Endodermal cell (in vitro differentiated cells): ENCODE measurements at regions not wholly inside any gene's neighbourhood (a gene's known extent, or its start where the extent isn't known, plus 50 kb on each side); places are given as distances from the start of the nearest gene placed in this dataset.
"Not testable (repeated sequence)": the region's sequence is repeated elsewhere in the genome, so short reads cannot be mapped to it uniquely, and the experiment has no call there.

Experiments
- DNase-seq: peaks from one replicate; pipeline ENCODE4 v3.0.0-alpha.2; 2017
- H3K27ac ChIP-seq: 2 replicates; pipeline ENCODE4 v1.5.1; 2013; ENCODE audit warnings: mild to moderate bottlenecking, low read depth, low read length, moderate library complexity
- H3K27me3 ChIP-seq: 2 replicates; pipeline ENCODE4 v1.6.1; 2013; ENCODE audit warnings: mild to moderate bottlenecking, low read length, moderate library complexity; ENCODE audit not compliant: insufficient read depth, control insufficient read depth, poor library complexity, severe bottlenecking
- H3K36me3 ChIP-seq: 2 replicates; pipeline ENCODE4 v1.7.0; 2013; ENCODE audit warnings: mild to moderate bottlenecking, low read length, moderate library complexity; ENCODE audit not compliant: control insufficient read depth, insufficient read depth
- H3K4me1 ChIP-seq: one replicate; pipeline ENCODE4 v1.7.0; 2013; ENCODE audit warnings: low read length; ENCODE audit not compliant: control insufficient read depth, insufficient read depth
- H3K4me3 ChIP-seq: 2 replicates; pipeline ENCODE4 v1.5.1; 2013; ENCODE audit warnings: mild to moderate bottlenecking, low read length, moderate library complexity
- H3K9ac ChIP-seq: 2 replicates; pipeline ENCODE4 v1.6.1; 2013; ENCODE audit warnings: mild to moderate bottlenecking, low read length, moderate library complexity; ENCODE audit not compliant: poor library complexity, severe bottlenecking; ENCODE audit errors: extremely low read depth
- H3K9me3 ChIP-seq: 2 replicates; pipeline ENCODE4 v1.6.1; 2013; ENCODE audit warnings: mild to moderate bottlenecking, low read length, moderate library complexity; ENCODE audit not compliant: control insufficient read depth
- H3K27ac Mint-ChIP-seq: 2 replicates; pipeline ENCODE4 v1.8.0; 2020; ENCODE audit warnings: mixed read lengths
- H3K27me3 Mint-ChIP-seq: 2 replicates; pipeline ENCODE4 v1.8.0; 2021; ENCODE audit warnings: mild to moderate bottlenecking, mixed read lengths; ENCODE audit not compliant: insufficient read depth
- H3K36me3 Mint-ChIP-seq: 2 replicates; pipeline ENCODE4 v1.8.0; 2020; ENCODE audit warnings: low read depth, mixed read lengths
- H3K4me1 Mint-ChIP-seq: 2 replicates; pipeline ENCODE4 v1.8.0; 2020; ENCODE audit warnings: mixed read lengths
- H3K4me3 Mint-ChIP-seq: 2 replicates; pipeline ENCODE4 v1.8.0; 2020; ENCODE audit warnings: mild to moderate bottlenecking, moderate library complexity, mixed read lengths
- H3K9me3 Mint-ChIP-seq: 2 replicates; pipeline ENCODE4 v1.8.0; 2020; ENCODE audit warnings: mild to moderate bottlenecking, mixed read lengths
- WGBS, 2 experiments: methylation state at CpG; one replicate each; pipeline versions ENCODE4 v1.1.5 to v1.1.7; 2013; ENCODE audit warnings: missing lambda C conversion rate in 2 of 2, mixed read lengths in 1 of 2; ENCODE audit not compliant: insufficient coverage in 1 of 2, insufficient read length in 1 of 2; 5-methylcytosine and 5-hydroxymethylcytosine counted together
- TF ChIP-seq, protein P1 (sequence below): fragments of 200-600 bp; sonication (generic); conservative IDR thresholded peaks from 2 replicates; pipeline ENCODE4 v1.5.0; 2021; ENCODE audit warnings: antibody characterized with exemption, mild to moderate bottlenecking

DNA sequence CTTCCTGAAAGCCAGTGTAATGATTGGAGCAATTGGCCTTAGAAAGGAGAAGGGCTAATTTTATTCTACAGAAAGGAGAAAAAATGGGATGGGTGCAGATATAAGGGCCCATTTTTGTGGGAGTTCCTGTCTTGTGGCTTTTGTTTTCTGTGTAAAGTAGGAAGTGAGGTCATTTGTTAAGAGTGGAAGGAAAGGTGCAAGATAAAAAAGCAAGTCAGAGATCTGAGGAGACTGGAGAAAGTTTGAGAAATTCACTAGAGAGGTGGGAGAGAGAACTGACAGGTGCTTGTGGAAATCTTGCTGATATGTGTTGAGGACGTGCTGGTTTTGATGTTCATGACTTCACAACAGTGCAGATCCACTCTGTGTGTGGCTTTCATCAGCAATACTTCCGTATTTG, 349.4 kb downstream of the DLEU7 start:
- no peaks in the 10 kb centered on the region for H3K4me1 ChIP-seq
- H3K36me3 ChIP-seq = no peaks in the 10 kb centered on the region
- Mint-ChIP-seq H3K9me3 (no peaks in the 10 kb centered on the region), H3K4me3 (no peak overlapping the region), H3K27me3 (no peaks in the 10 kb centered on the region), H3K27ac (no peak overlapping the region), H3K4me1 (no peaks in the 10 kb centered on the region), H3K36me3 (no peaks in the 10 kb centered on the region)
- H3K9ac ChIP-seq = no peak overlapping the region
- H3K27me3 ChIP-seq = no peaks in the 10 kb centered on the region
- no peak overlapping the region for H3K27ac ChIP-seq
- TF ChIP-seq, protein P1, sequence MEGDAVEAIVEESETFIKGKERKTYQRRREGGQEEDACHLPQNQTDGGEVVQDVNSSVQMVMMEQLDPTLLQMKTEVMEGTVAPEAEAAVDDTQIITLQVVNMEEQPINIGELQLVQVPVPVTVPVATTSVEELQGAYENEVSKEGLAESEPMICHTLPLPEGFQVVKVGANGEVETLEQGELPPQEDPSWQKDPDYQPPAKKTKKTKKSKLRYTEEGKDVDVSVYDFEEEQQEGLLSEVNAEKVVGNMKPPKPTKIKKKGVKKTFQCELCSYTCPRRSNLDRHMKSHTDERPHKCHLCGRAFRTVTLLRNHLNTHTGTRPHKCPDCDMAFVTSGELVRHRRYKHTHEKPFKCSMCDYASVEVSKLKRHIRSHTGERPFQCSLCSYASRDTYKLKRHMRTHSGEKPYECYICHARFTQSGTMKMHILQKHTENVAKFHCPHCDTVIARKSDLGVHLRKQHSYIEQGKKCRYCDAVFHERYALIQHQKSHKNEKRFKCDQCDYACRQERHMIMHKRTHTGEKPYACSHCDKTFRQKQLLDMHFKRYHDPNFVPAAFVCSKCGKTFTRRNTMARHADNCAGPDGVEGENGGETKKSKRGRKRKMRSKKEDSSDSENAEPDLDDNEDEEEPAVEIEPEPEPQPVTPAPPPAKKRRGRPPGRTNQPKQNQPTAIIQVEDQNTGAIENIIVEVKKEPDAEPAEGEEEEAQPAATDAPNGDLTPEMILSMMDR = no peak
- H3K4me3 ChIP-seq = no peak overlapping the region
- no peaks in the 10 kb centered on the region for H3K9me3 ChIP-seq
- WGBS, 2 experiments = 82 to 90% methylated on average over 1 to 2 of the region's 2 CpGs
- DNase-seq = no peak

DNA sequence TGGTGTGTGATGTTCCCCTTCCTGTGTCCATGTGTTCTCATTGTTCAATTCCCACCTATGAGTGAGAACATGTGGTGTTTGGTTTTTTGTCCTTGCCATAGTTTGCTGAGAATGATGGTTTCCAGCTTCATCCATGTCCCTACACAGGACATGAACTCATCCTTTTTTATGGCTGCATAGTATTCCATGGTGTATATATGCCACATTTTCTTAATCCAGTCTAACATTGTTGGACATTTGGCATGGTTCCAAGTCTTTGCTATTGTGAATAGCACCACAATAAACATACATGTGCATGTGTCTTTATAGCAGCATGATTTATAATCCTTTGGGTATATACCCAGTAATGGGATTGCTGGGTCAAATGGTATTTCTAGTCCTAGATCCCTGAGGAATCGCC, 340.3 kb downstream of the DLEU7 start:
- not testable (repeated sequence) for H3K27ac ChIP-seq, H3K36me3 Mint-ChIP-seq, H3K4me1 ChIP-seq, H3K27me3 Mint-ChIP-seq, H3K36me3 ChIP-seq, H3K27me3 ChIP-seq, H3K4me1 Mint-ChIP-seq, H3K9me3 ChIP-seq, H3K9ac ChIP-seq, DNase-seq, H3K4me3 ChIP-seq, H3K27ac Mint-ChIP-seq, H3K4me3 Mint-ChIP-seq
- no CpG with 5 or more reads among the region's 1 CpG for WGBS, 2 experiments
- peaks cover 13% of the 10 kb centered on the region for H3K9me3 Mint-ChIP-seq

DNA sequence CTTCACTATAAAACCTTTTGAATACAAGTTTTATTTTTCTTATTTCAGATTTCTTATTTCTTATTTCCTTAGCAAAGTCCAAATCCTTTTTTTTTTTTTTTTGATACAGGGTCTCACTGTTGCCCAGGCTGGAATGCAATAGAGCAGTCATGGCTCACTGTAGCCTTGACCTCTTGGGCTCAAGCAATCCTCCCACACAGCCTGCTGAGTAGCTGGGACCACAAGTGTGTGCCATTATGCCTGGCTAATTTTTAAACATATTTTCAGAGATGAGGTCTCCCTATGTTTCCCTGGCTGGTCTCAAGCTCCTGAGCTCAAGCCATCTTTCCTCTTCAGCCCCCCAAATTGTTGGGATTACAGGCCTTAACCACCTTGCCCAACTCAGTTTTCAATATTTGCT, 334.3 kb downstream of the DLEU7 start:
- peak overlapping the region; percentile 45 for H3K4me3 ChIP-seq
- TF ChIP-seq, protein P1 = no peak
- H3K27ac ChIP-seq = no peak overlapping the region
- DNase-seq = no peak
- Mint-ChIP-seq H3K4me3 (no peak overlapping the region), H3K27ac (no peak overlapping the region), H3K9me3 (peaks cover 22% of the 10 kb centered on the region), H3K27me3 (no peaks in the 10 kb centered on the region), H3K4me1 (no peaks in the 10 kb centered on the region), H3K36me3 (peaks cover 7% of the 10 kb centered on the region)
- H3K27me3 ChIP-seq = no peaks in the 10 kb centered on the region
- H3K9me3 ChIP-seq = peaks cover 13% of the 10 kb centered on the region
- no peak overlapping the region for H3K9ac ChIP-seq
- no peaks in the 10 kb centered on the region for H3K4me1 ChIP-seq
- no peaks in the 10 kb centered on the region for H3K36me3 ChIP-seq

DNA sequence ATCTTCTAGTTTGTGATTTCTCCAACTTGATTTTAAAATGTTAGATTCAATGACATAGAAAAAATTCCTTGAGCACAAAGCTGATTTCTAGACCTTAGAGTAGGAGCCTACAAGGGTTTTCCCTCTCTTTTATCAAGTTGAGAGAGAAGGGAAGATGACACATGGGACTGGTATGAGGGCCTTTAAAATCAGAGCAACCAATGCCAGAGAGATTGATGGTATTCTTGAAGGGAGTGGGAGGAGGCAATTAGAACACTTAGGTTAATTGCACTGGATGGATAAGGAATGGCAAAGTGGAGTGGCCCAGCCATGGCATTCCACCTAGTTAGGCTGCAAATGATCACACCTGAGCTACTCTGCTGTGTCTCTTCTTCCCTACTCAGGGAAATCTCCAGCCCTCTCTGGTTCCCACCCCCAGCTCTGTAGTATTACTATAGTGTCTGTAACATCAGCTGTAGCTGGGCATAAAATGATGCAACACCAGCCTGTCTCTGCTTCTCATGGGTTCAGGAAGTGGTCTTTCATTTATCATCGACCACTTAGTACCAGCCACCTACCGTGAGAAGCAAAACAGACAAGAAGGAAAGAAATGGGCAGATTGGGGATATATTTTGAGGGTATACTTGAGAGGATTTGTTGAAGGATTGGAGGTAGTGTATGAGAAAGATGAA, 333.6 kb downstream of the DLEU7 start:
- H3K4me3 Mint-ChIP-seq = no peak overlapping the region
- H3K9me3 Mint-ChIP-seq = peaks cover 22% of the 10 kb centered on the region
- H3K9ac ChIP-seq = no peak overlapping the region
- H3K27ac Mint-ChIP-seq = no peak overlapping the region
- no peaks in the 10 kb centered on the region for H3K4me1 ChIP-seq
- no peaks in the 10 kb centered on the region for H3K36me3 ChIP-seq
- WGBS, 2 experiments = 93 to 100% methylated on average over 2 of the region's 2 CpGs
- no peak overlapping the region for H3K4me3 ChIP-seq
- H3K4me1 Mint-ChIP-seq = no peaks in the 10 kb centered on the region
- H3K27me3 Mint-ChIP-seq = no peaks in the 10 kb centered on the region
- DNase-seq = no peak
- H3K36me3 Mint-ChIP-seq = peaks cover 7% of the 10 kb centered on the region
- H3K27ac ChIP-seq = no peak overlapping the region
- no peaks in the 10 kb centered on the region for H3K27me3 ChIP-seq
- H3K9me3 ChIP-seq = peaks cover 13% of the 10 kb centered on the region
- TF ChIP-seq, protein P1 = no peak

DNA sequence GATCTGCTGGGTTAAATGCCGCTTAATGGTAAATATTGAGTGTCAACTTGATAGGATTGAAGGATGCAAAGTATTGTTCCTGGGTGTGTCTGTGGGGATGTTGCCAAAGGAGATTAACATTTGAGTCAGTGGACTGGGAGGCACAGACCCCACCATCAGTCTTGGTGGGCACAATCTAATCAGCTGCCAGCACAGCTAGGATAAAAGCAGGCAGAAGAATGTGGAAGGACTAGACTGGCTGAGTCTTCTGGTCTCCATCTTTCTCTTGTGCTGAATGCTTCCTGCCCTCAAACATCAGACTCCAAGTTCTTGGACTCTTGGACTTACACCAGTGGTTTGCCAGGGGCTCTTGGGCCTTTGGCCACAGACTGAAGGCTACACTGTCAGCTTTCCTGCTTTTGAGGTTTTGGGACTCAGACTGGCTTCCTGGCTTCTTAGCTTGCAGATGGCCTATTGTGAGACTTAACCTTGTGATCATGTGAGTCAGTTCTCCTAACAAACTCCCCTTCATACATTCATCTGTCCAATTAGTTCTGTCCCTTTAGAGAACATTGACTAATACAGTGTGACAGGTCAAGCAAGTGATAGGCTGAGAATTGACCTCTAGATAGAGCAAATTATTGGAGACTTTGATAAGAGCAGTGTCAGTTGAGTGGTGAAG, 332.5 kb downstream of the DLEU7 start:
- not testable (repeated sequence) for H3K27ac ChIP-seq, H3K27me3 ChIP-seq, H3K4me1 Mint-ChIP-seq, DNase-seq, H3K9ac ChIP-seq, H3K4me3 Mint-ChIP-seq, H3K36me3 ChIP-seq, H3K4me3 ChIP-seq, H3K27me3 Mint-ChIP-seq, H3K36me3 Mint-ChIP-seq, H3K4me1 ChIP-seq, H3K27ac Mint-ChIP-seq
- H3K9me3 ChIP-seq = peaks cover 13% of the 10 kb centered on the region
- peaks cover 22% of the 10 kb centered on the region for H3K9me3 Mint-ChIP-seq
- 50 to 67% methylated on average over 1 of the region's 1 CpG for WGBS, 2 experiments
